WTC11 (cell line): ENCODE measurements at regions not wholly inside any gene's neighbourhood (a gene's known extent, or its start where the extent isn't known, plus 50 kb on each side); places are given as distances from the start of the nearest gene placed in this dataset.

Experiments
- ATAC-seq: fragments of 200-7000 bp; cut with Tn5 transposase; 2 replicates; pipeline ENCODE4 v1.10.0; 2021; ENCODE audit warnings: mild to moderate bottlenecking, moderate library complexity
- CTCF ChIA-PET: fragments of 300-600 bp; sonication (Branson Sonifier 250); formaldehyde crosslinking; loops from one replicate; lab custom pipeline; 2021; ENCODE audit warnings: antibody characterized with exemption; lab: Charles Lee
- POLR2A ChIA-PET: fragments of 350-600 bp; sonication (Branson Sonifier 250); formaldehyde crosslinking; loops from one replicate; lab custom pipeline; 2021; ENCODE audit warnings: antibody characterized with exemption; lab: Charles Lee
- DNase-seq: peaks from one replicate; pipeline ENCODE4 v3.0.0; 2021; ENCODE audit warnings: low spot score
- H3K27ac Mint-ChIP-seq: 2 replicates; pipeline ENCODE4 v1.8.0; 2021; ENCODE audit warnings: mixed read lengths
- H3K27me3 Mint-ChIP-seq: 2 replicates; pipeline ENCODE4 v1.8.0; 2021; ENCODE audit warnings: low read depth, mild to moderate bottlenecking, moderate library complexity, mixed read lengths
- H3K36me3 Mint-ChIP-seq: 2 replicates; pipeline ENCODE4 v1.8.0; 2021; ENCODE audit warnings: mixed read lengths
- H3K4me1 Mint-ChIP-seq: 2 replicates; pipeline ENCODE4 v1.8.0; 2022; ENCODE audit warnings: mixed read lengths
- H3K4me3 Mint-ChIP-seq: 2 replicates; pipeline ENCODE4 v1.8.0; 2021; ENCODE audit warnings: mild to moderate bottlenecking, moderate library complexity, mixed read lengths
- H3K9me3 Mint-ChIP-seq: 2 replicates; pipeline ENCODE4 v1.8.0; 2021; ENCODE audit warnings: mixed read lengths
- ATF1 ChIP-seq: sonication (generic); formaldehyde crosslinking; IDR thresholded peaks from 2 replicates; pipeline ENCODE4 v1.8.1; 2023; ENCODE audit warnings: mild to moderate bottlenecking, moderate library complexity, missing genetic modification reagents
- CDX4 ChIP-seq: fragments of 250-450 bp; sonication (Bioruptor Pico); IDR thresholded peaks from 2 replicates; pipeline ENCODE4 v1.9.0; 2021; ENCODE audit warnings: moderate library complexity, mild to moderate bottlenecking, inconsistent platforms, borderline replicate concordance
- CREM ChIP-seq: sonication (generic); formaldehyde crosslinking; IDR thresholded peaks from 2 replicates; pipeline ENCODE4 v1.8.1; 2022; ENCODE audit warnings: mild to moderate bottlenecking, missing genetic modification reagents, moderate library complexity
- GABPB1 ChIP-seq: sonication (generic); formaldehyde crosslinking; IDR thresholded peaks from 2 replicates; pipeline ENCODE4 v1.8.1; 2023; ENCODE audit warnings: mild to moderate bottlenecking, missing genetic modification reagents
- GTF2I ChIP-seq: fragments of 250-450 bp; sonication (Bioruptor Pico); conservative IDR thresholded peaks from 2 replicates; pipeline ENCODE4 v1.4.0; 2021; ENCODE audit warnings: mild to moderate bottlenecking
- HMGA2 ChIP-seq: fragments of 250-450 bp; sonication (Bioruptor Pico); IDR thresholded peaks from 2 replicates; pipeline ENCODE4 v1.4.0; 2021; ENCODE audit warnings: mild to moderate bottlenecking, moderate library complexity
- HMGXB4 ChIP-seq: sonication (generic); formaldehyde crosslinking; IDR thresholded peaks from 2 replicates; pipeline ENCODE4 v1.8.1; 2023; ENCODE audit warnings: mild to moderate bottlenecking, moderate library complexity, missing genetic modification reagents
- MAX ChIP-seq: sonication (generic); formaldehyde crosslinking; IDR thresholded peaks from 2 replicates; pipeline ENCODE4 v1.8.0; 2022; ENCODE audit warnings: mild to moderate bottlenecking, missing genetic modification reagents
- NFATC4 ChIP-seq: fragments of 250-450 bp; sonication (Bioruptor Pico); IDR thresholded peaks from 2 replicates; pipeline ENCODE4 v1.9.0; 2021; ENCODE audit warnings: mild to moderate bottlenecking
- PRDM15 ChIP-seq: sonication (generic); formaldehyde crosslinking; IDR thresholded peaks from 2 replicates; pipeline ENCODE4 v1.8.0; 2022; ENCODE audit warnings: missing genetic modification reagents
- RORB ChIP-seq: fragments of 250-450 bp; sonication (Bioruptor Pico); IDR thresholded peaks from 2 replicates; pipeline ENCODE4 v1.9.0; 2021; ENCODE audit warnings: mild to moderate bottlenecking
- SOX15 ChIP-seq: fragments of 250-450 bp; sonication (Bioruptor Pico); IDR thresholded peaks from 2 replicates; pipeline ENCODE4 v1.9.0; 2021; ENCODE audit warnings: mild to moderate bottlenecking
- ZBTB21 ChIP-seq: sonication (generic); formaldehyde crosslinking; IDR thresholded peaks from 2 replicates; pipeline ENCODE4 v1.8.1; 2023; ENCODE audit warnings: mild to moderate bottlenecking, missing genetic modification reagents, borderline replicate concordance
- ZNF219 ChIP-seq: sonication (generic); formaldehyde crosslinking; IDR thresholded peaks from 2 replicates; pipeline ENCODE4 v1.8.0; 2023; ENCODE audit warnings: missing genetic modification reagents, mild to moderate bottlenecking, borderline replicate concordance
- ZNF396 ChIP-seq: fragments of 250-450 bp; sonication (Bioruptor Pico); IDR thresholded peaks from 2 replicates; pipeline ENCODE4 v1.8.0; 2021; ENCODE audit warnings: mild to moderate bottlenecking, moderate library complexity, borderline replicate concordance
- ZNF423 ChIP-seq: fragments of 250-450 bp; sonication (Bioruptor Pico); IDR thresholded peaks from 2 replicates; pipeline ENCODE4 v2.1.2; 2022; ENCODE audit warnings: mild to moderate bottlenecking, moderate library complexity
- ZNF425 ChIP-seq: fragments of 250-450 bp; sonication (Bioruptor Pico); conservative IDR thresholded peaks from 2 replicates; pipeline ENCODE4 v1.9.0; 2021; ENCODE audit warnings: mild to moderate bottlenecking

- DNase-seq, result no peak
- POLR2A ChIA-PET, result no interaction called here
Observed at GRCh38 chr1:30345491-30346130, 377.8 kb downstream of the MATN1 start.

More at GRCh38 chr1:30345491-30346130, 377.8 kb downstream of the MATN1 start:
- H3K9me3 Mint-ChIP-seq, result peaks cover 27% of the 10 kb centered on the region
- no peak overlapping the region for H3K4me3 Mint-ChIP-seq
- no peak overlapping the region for H3K27ac Mint-ChIP-seq
- ATAC-seq, result no peak
- no peaks in the 10 kb centered on the region for H3K27me3 Mint-ChIP-seq
- peaks cover 14% of the 10 kb centered on the region for H3K4me1 Mint-ChIP-seq
- CTCF ChIA-PET, result interaction anchor here (2.7 kb wide), 1 partner anchor 35 kb away, joined by 13 read pairs; no protein-coding TSS in a partner anchor
- H3K36me3 Mint-ChIP-seq, result no peaks in the 10 kb centered on the region
- TF ChIP-seq ZNF423 (CRISPR knock-in tag) (no peak), RORB (no peak), HMGA2 (CRISPR knock-in tag) (no peak), CDX4 (CRISPR knock-in tag) (no peak), PRDM15 (CRISPR knock-in tag) (no peak), ZNF396 (CRISPR knock-in tag) (no peak), ATF1 (no peak), GTF2I (no peak), SOX15 (no peak), MAX (no peak), ZBTB21 (CRISPR knock-in tag) (no peak), ZNF425 (CRISPR knock-in tag) (no peak), HMGXB4 (CRISPR knock-in tag) (no peak), GABPB1 (no peak), NFATC4 (CRISPR knock-in tag) (no peak), ZNF219 (no peak), CREM (CRISPR knock-in tag) (no peak)
- TF ChIP-seq, all 79 proteins: peak for 0
